CD14-positive monocyte (primary cell): ENCODE measurements at regions not wholly inside any gene's neighbourhood (a gene's known extent, or its start where the extent isn't known, plus 50 kb on each side); places are given as distances from the start of the nearest gene placed in this dataset.

Experiments used
- DNase-seq, 3 donors: peaks; one replicate each; pipeline ENCODE4 v3.0.0-alpha.2; 2011 to 2022
- H2AFZ ChIP-seq: 2 replicates; pipeline ENCODE4 v1.6.0; 2012; ENCODE audit warnings: mild to moderate bottlenecking, low read depth, low read length, inconsistent platforms; ENCODE audit not compliant: insufficient read depth, poor library complexity, severe bottlenecking
- H3K27ac ChIP-seq, 2 donors: 1 replicate in 1 of 2; 2 replicates in 1 of 2; pipeline ENCODE4 v1.5.1; 2012 to 2013; ENCODE audit warnings: low read length in 2 of 2, control low read depth in 1 of 2, inconsistent platforms in 1 of 2, low read depth in 1 of 2, mild to moderate bottlenecking in 1 of 2
- H3K27me3 ChIP-seq, 2 donors: one replicate each; pipeline versions ENCODE4 v1.6.0 to v1.6.1; 2011 to 2013; ENCODE audit warnings: low read length in 2 of 2; ENCODE audit not compliant: control insufficient read depth in 2 of 2, insufficient read depth in 2 of 2
- H3K36me3 ChIP-seq, 2 donors: replicated peaks in 1 of 2; 1 replicate in 1 of 2; 2 replicates in 1 of 2; pipeline versions ENCODE4 v1.5.1 to v1.6.1; 2012 to 2013; ENCODE audit warnings: low read length in 2 of 2, control low read depth in 1 of 2, inconsistent platforms in 1 of 2, mild to moderate bottlenecking in 1 of 2; ENCODE audit not compliant: insufficient read depth in 2 of 2, control insufficient read depth in 1 of 2
- H3K4me1 ChIP-seq, 2 donors: 1 replicate in 1 of 2; 2 replicates in 1 of 2; pipeline versions ENCODE4 v1.5.1 to v1.6.1; 2012 to 2013; ENCODE audit warnings: low read length in 2 of 2, control low read depth in 1 of 2, inconsistent platforms in 1 of 2, mild to moderate bottlenecking in 1 of 2, moderate library complexity in 1 of 2; ENCODE audit not compliant: insufficient read depth in 2 of 2, control insufficient read depth in 1 of 2
- H3K4me2 ChIP-seq: replicated peaks from 2 replicates; pipeline ENCODE3; 2012; ENCODE audit warnings: low read length, moderate library complexity, mild to moderate bottlenecking; ENCODE audit not compliant: poor library complexity, severe bottlenecking; ENCODE audit errors: extremely low read depth
- H3K4me3 ChIP-seq, 3 experiments: fragments of 200-600 bp in 1 of 3; sonication (generic) in 1 of 3; replicated peaks in 1 of 3; 1 replicate in 2 of 3; 2 replicates in 1 of 3; pipeline ENCODE4 v1.5.1; 2011 to 2013; ENCODE audit warnings: low read length in 3 of 3, mild to moderate bottlenecking in 3 of 3, control low read depth in 2 of 3, low read depth in 2 of 3, inconsistent platforms in 1 of 3, moderate library complexity in 1 of 3
- H3K79me2 ChIP-seq: 2 replicates; pipeline ENCODE4 v1.6.0; 2012; ENCODE audit warnings: mild to moderate bottlenecking, control low read depth, inconsistent platforms, low read length, moderate library complexity; ENCODE audit not compliant: insufficient read depth
- H3K9ac ChIP-seq: 2 replicates; pipeline ENCODE4 v1.6.0; 2017; ENCODE audit warnings: low read length, mild to moderate bottlenecking; ENCODE audit not compliant: insufficient read depth, poor library complexity, severe bottlenecking
- H3K9me3 ChIP-seq, 2 donors: replicated peaks in 1 of 2; 1 replicate in 1 of 2; 2 replicates in 1 of 2; pipeline versions ENCODE4 v1.5.1 to v1.6.1; 2012 to 2013; ENCODE audit warnings: low read length in 2 of 2, control low read depth in 1 of 2; ENCODE audit not compliant: control insufficient read depth in 1 of 2, insufficient read depth in 1 of 2
- H4K20me1 ChIP-seq: 2 replicates; pipeline ENCODE4 v1.6.0; 2012; ENCODE audit warnings: mild to moderate bottlenecking, low read length, control low read depth, moderate library complexity; ENCODE audit not compliant: insufficient read depth
- H3K27ac Mint-ChIP-seq, 7 donors: one replicate each; pipeline ENCODE4 v1.8.0; 2020; ENCODE audit warnings: mild to moderate bottlenecking in 7 of 7, mixed read lengths in 7 of 7, moderate library complexity in 6 of 7, inconsistent platforms in 2 of 7
- H3K27me3 Mint-ChIP-seq, 3 donors: one replicate each; pipeline ENCODE4 v1.8.0; 2021 to 2022; ENCODE audit warnings: low read depth in 3 of 3, mild to moderate bottlenecking in 3 of 3, mixed read lengths in 3 of 3, moderate library complexity in 3 of 3, inconsistent platforms in 1 of 3
- H3K36me3 Mint-ChIP-seq, 2 donors: one replicate each; pipeline ENCODE4 v1.8.0; 2020; ENCODE audit warnings: mixed read lengths in 2 of 2, inconsistent platforms in 1 of 2, mild to moderate bottlenecking in 1 of 2
- H3K4me1 Mint-ChIP-seq: one replicate; pipeline ENCODE4 v1.8.0; 2020; ENCODE audit warnings: mild to moderate bottlenecking, mixed read lengths
- H3K4me3 Mint-ChIP-seq, 2 donors: one replicate each; pipeline ENCODE4 v1.8.0; 2020; ENCODE audit warnings: mild to moderate bottlenecking in 2 of 2, mixed read lengths in 2 of 2, moderate library complexity in 1 of 2
- H3K9me3 Mint-ChIP-seq, 7 donors: one replicate each; pipeline ENCODE4 v1.8.0; 2020 to 2022; ENCODE audit warnings: mixed read lengths in 7 of 7, mild to moderate bottlenecking in 6 of 7, moderate library complexity in 6 of 7, inconsistent platforms in 2 of 7
- WGBS: methylation state at CpG from one replicate; pipeline ENCODE4 v1.1.5; 2013; ENCODE audit warnings: missing lambda C conversion rate; ENCODE audit not compliant: insufficient coverage; 5-methylcytosine and 5-hydroxymethylcytosine counted together
- intact Hi-C, 2 donors: fragments of 100-400 bp; cut with micrococcal nuclease; formaldehyde crosslinking; loops; one replicate each; pipeline versions ENCODE4 v1.15.0 to v1.15.1; 2023
- TF ChIP-seq, protein P1 (sequence below): fragments of 200-600 bp; IDR thresholded peaks from one replicate; pipeline ENCODE4 v1.8.0; 2022; ENCODE audit warnings: antibody characterized with exemption, mild to moderate bottlenecking

DNA sequence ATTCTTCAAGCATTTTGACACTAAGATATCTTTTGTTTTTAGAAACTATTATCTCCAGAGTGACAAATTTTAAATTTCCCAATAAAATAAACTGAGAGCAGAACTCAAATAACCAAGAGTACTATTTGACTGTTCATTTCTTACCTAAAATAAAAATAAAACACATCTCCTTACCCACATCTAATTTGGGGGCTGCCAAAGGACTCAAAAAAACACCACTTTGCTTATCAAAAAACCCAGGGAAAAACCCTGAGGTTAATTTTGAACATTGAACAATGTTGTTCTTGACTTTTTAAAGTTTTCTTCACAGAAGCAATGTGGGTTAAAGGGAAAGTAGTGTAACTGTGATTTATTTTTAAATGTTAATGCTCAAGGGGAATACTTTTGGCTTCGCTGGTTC, 243.0 kb upstream of the HHIP start:
- intact Hi-C loops, result no loop called here
- no CpG with 5 or more reads among the region's 1 CpG for WGBS
- Mint-ChIP-seq H3K27ac (no peak overlapping the region), H3K9me3 (peaks cover 0 to 7% (median 2%) of the 10 kb centered on the region in 7 donors), H3K27me3 (peaks cover 0 to 1% (median 0%) of the 10 kb centered on the region in 3 donors), H3K4me1 (no peaks in the 10 kb centered on the region), H3K4me3 (no peak overlapping the region), H3K36me3 (no peaks in the 10 kb centered on the region)
- no peak for DNase-seq
- no peaks in the 10 kb centered on the region for H3K4me1 ChIP-seq
- no peak overlapping the region for H3K4me2 ChIP-seq
- no peaks in the 10 kb centered on the region for H3K27me3 ChIP-seq
- no peak overlapping the region for H2AFZ ChIP-seq
- H3K27ac ChIP-seq, result no peak overlapping the region
- no peak overlapping the region for H3K4me3 ChIP-seq
- H3K9ac ChIP-seq, result no peak overlapping the region
- H3K36me3 ChIP-seq, result no peaks in the 10 kb centered on the region
- no peaks in the 10 kb centered on the region for H3K79me2 ChIP-seq
- TF ChIP-seq, protein P1, sequence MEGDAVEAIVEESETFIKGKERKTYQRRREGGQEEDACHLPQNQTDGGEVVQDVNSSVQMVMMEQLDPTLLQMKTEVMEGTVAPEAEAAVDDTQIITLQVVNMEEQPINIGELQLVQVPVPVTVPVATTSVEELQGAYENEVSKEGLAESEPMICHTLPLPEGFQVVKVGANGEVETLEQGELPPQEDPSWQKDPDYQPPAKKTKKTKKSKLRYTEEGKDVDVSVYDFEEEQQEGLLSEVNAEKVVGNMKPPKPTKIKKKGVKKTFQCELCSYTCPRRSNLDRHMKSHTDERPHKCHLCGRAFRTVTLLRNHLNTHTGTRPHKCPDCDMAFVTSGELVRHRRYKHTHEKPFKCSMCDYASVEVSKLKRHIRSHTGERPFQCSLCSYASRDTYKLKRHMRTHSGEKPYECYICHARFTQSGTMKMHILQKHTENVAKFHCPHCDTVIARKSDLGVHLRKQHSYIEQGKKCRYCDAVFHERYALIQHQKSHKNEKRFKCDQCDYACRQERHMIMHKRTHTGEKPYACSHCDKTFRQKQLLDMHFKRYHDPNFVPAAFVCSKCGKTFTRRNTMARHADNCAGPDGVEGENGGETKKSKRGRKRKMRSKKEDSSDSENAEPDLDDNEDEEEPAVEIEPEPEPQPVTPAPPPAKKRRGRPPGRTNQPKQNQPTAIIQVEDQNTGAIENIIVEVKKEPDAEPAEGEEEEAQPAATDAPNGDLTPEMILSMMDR, result no peak
- no peaks in the 10 kb centered on the region for H3K9me3 ChIP-seq
- H4K20me1 ChIP-seq, result no peaks in the 10 kb centered on the region

DNA sequence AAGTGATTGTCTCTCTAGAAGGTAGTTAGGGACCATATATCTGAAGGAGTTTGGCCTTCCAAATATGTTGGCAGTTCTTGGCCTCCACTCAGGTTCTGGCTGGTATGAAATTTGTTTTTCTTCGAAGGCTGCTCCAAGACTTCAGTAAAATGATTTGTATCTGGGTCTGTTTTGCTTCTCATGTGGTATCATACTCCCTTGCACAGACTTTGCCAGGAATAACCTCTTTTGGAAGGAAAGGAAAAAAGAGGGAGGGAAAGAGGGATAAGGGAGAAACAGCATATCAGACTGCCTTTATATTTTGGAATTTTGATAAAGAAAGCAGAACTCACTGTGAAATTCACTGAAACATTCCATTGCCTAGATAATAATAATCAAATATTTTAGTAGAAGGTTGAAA, 242.1 kb upstream of the HHIP start:
- Histone ChIP-seq H2AFZ (no peak overlapping the region), H3K4me1 (no peaks in the 10 kb centered on the region), H3K36me3 (no peaks in the 10 kb centered on the region), H3K4me3 (no peak overlapping the region), H3K27me3 (no peaks in the 10 kb centered on the region), H3K9ac (no peak overlapping the region), H4K20me1 (no peaks in the 10 kb centered on the region), H3K9me3 (no peaks in the 10 kb centered on the region), H3K4me2 (no peak overlapping the region), H3K27ac (no peak overlapping the region), H3K79me2 (no peaks in the 10 kb centered on the region)
- no CpG with 5 or more reads among the region's 1 CpG for WGBS
- TF ChIP-seq, protein P1, result no peak
- Mint-ChIP-seq H3K27me3 (peaks cover 0 to 1% (median 0%) of the 10 kb centered on the region in 3 donors), H3K36me3 (no peaks in the 10 kb centered on the region), H3K4me1 (no peaks in the 10 kb centered on the region), H3K4me3 (no peak overlapping the region), H3K27ac (no peak overlapping the region), H3K9me3 (peaks cover 0 to 7% (median 2%) of the 10 kb centered on the region in 7 donors)
- intact Hi-C loops, result no loop called here
- no peak for DNase-seq
